ENCODE measurements at regions not wholly inside any gene's neighbourhood (a gene's known extent, or its start where the extent isn't known, plus 50 kb on each side); places are given as distances from the start of the nearest gene placed in this dataset.

DNA sequence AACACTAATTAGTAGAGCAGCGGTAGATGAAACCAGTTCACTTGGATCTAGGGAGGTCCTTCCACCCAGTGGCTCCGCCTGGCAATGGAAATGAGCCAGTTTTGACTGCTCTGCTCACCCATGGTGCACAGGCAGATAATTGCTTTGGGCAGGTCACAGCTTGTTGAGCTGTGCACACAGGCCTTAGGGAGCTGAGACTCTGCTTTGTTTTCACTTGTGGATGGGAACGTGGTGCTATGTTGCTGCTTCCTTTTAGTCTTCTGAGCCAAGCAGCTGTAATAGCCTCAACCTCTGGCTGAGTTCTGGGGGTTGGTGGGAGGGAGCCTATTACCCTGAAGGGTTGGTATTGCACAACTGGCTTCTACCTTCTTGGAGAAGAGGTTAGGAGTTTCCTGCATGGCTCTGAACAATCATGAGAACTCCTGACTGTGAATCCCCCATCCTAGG, 262.3 kb upstream of the MTNR1B start:
- POLR2A ChIA-PET (ENCODE audit: unreplicated experiment): no interaction called here
- no peak overlapping the region for H3K4me2 ChIP-seq (ENCODE audit: low read length)

GRCh38 chr11:92707665-92708064, 261.8 kb upstream of the MTNR1B start:
- H3K4me1 ChIP-seq (ENCODE audit: insufficient read depth, low read length): no peaks in the 10 kb centered on the region
- no peak for ATAC-seq
- TF ChIP-seq EZH2phosphoT487 (IDR thresholded peaks at IDR 0.05; ENCODE audit: borderline replicate concordance, low read length): no peak
- TF ChIP-seq, protein P1, sequence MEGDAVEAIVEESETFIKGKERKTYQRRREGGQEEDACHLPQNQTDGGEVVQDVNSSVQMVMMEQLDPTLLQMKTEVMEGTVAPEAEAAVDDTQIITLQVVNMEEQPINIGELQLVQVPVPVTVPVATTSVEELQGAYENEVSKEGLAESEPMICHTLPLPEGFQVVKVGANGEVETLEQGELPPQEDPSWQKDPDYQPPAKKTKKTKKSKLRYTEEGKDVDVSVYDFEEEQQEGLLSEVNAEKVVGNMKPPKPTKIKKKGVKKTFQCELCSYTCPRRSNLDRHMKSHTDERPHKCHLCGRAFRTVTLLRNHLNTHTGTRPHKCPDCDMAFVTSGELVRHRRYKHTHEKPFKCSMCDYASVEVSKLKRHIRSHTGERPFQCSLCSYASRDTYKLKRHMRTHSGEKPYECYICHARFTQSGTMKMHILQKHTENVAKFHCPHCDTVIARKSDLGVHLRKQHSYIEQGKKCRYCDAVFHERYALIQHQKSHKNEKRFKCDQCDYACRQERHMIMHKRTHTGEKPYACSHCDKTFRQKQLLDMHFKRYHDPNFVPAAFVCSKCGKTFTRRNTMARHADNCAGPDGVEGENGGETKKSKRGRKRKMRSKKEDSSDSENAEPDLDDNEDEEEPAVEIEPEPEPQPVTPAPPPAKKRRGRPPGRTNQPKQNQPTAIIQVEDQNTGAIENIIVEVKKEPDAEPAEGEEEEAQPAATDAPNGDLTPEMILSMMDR (conservative IDR thresholded peaks at IDR 0.05; ENCODE audit: low read depth, low read length): no peak
- TF ChIP-seq EZH2 (IDR thresholded peaks at IDR 0.05; ENCODE audit: low read length, unreplicated experiment): no peak
- H2AFZ ChIP-seq (ENCODE audit: low read length): no peak overlapping the region
- no peak overlapping the region for H3K4me3 ChIP-seq (ENCODE audit: low read length)
- H3K9me2 ChIP-seq (replicated peaks; ENCODE audit: low read length): no peaks in the 10 kb centered on the region
- H3F3A ChIP-seq (ENCODE audit: low read length, unreplicated experiment): no peaks in the 10 kb centered on the region
- no peaks in the 10 kb centered on the region for H4K20me1 ChIP-seq (ENCODE audit: low read length)
- no peaks in the 10 kb centered on the region for H3K36me3 ChIP-seq (ENCODE audit: low read depth, low read length)
- DNase-seq: no peak
- H3K9ac ChIP-seq (ENCODE audit: low read length): no peak overlapping the region
- no peaks in the 10 kb centered on the region for H3K27me3 ChIP-seq (ENCODE audit: low read length)
- CTCF ChIA-PET: no interaction called here
- H3K79me2 ChIP-seq (ENCODE audit: low read length): no peaks in the 10 kb centered on the region
- no peak overlapping the region for H3K27ac ChIP-seq (ENCODE audit: low read length)
- BruUV-seq (replicated peaks): no TSS peak
- intact Hi-C loops (cut with micrococcal nuclease): no loop called here
- H3K4me2 ChIP-seq (ENCODE audit: low read length): no peak overlapping the region
- POLR2A ChIA-PET (ENCODE audit: unreplicated experiment): no interaction called here
- peaks cover 11% of the 10 kb centered on the region; the same call in 1 of the 2 replicates for H3K9me3 ChIP-seq (ENCODE audit: low read length)

More for the DNA sequence above, 262.3 kb upstream of the MTNR1B start:
- Histone ChIP-seq H3K9me2 (replicated peaks; ENCODE audit: low read length) (no peaks in the 10 kb centered on the region), H3K4me3 (ENCODE audit: low read length) (no peak overlapping the region), H3K79me2 (ENCODE audit: low read length) (no peaks in the 10 kb centered on the region), H3F3A (ENCODE audit: low read length, unreplicated experiment) (no peaks in the 10 kb centered on the region), H4K20me1 (ENCODE audit: low read length) (no peaks in the 10 kb centered on the region), H3K9ac (ENCODE audit: low read length) (no peak overlapping the region), H3K27me3 (ENCODE audit: low read length) (no peaks in the 10 kb centered on the region), H3K4me1 (ENCODE audit: insufficient read depth, low read length) (no peaks in the 10 kb centered on the region), H3K27ac (ENCODE audit: low read length) (no peak overlapping the region), H3K36me3 (ENCODE audit: low read depth, low read length) (no peaks in the 10 kb centered on the region), H2AFZ (ENCODE audit: low read length) (no peak overlapping the region), H3K9me3 (ENCODE audit: low read length) (peaks cover 11% of the 10 kb centered on the region; the same call in 1 of the 2 replicates)
- ATAC-seq (no peak), DNase-seq (no peak)
- TF ChIP-seq, protein P1 (conservative IDR thresholded peaks at IDR 0.05; ENCODE audit: low read depth, low read length): no peak
- TF ChIP-seq EZH2phosphoT487 (IDR thresholded peaks at IDR 0.05; ENCODE audit: borderline replicate concordance, low read length) (no peak), EZH2 (IDR thresholded peaks at IDR 0.05; ENCODE audit: low read length, unreplicated experiment) (no peak)
- BruUV-seq (replicated peaks): no TSS peak
- intact Hi-C loops (cut with micrococcal nuclease): no loop called here
- CTCF ChIA-PET: no interaction called here

DNA sequence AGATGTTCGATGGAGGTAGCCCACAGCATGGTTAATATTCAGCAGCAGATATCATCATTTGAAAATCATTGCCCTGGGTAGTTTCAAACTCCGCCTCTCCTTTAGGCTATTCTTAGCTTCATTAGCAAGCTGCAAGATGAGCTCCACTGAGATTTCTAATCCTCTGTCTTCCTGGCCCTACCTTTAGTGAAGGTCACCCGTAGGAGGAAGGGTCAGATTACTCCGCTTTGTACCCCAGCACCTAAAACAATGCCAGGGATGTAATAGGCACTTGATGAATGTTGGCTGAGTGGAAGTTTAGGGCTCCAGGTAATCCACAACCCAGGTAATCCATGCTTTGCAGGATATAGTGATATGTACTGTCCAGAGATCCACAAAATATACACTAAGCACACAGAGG, 260.1 kb upstream of the MTNR1B start:
- POLR2A ChIA-PET (ENCODE audit: unreplicated experiment): no interaction called here

More for the DNA sequence above, 260.1 kb upstream of the MTNR1B start:
- Histone ChIP-seq H3K4me3 (ENCODE audit: low read length) (no peak overlapping the region), H4K20me1 (ENCODE audit: low read length) (no peaks in the 10 kb centered on the region), H3K9me3 (ENCODE audit: low read length) (peaks cover 8% of the 10 kb centered on the region; the same call in 1 of the 2 replicates), H3K36me3 (ENCODE audit: low read depth, low read length) (no peaks in the 10 kb centered on the region), H3K4me1 (ENCODE audit: insufficient read depth, low read length) (no peaks in the 10 kb centered on the region), H3K27ac (ENCODE audit: low read length) (no peak overlapping the region), H3K9ac (ENCODE audit: low read length) (no peak overlapping the region), H3K27me3 (ENCODE audit: low read length) (no peaks in the 10 kb centered on the region), H3K4me2 (ENCODE audit: low read length) (no peak overlapping the region), H3K79me2 (ENCODE audit: low read length) (no peaks in the 10 kb centered on the region), H2AFZ (ENCODE audit: low read length) (no peak overlapping the region), H3K9me2 (replicated peaks; ENCODE audit: low read length) (no peaks in the 10 kb centered on the region), H3F3A (ENCODE audit: low read length, unreplicated experiment) (no peaks in the 10 kb centered on the region)
- ATAC-seq: no peak
- intact Hi-C loops (cut with micrococcal nuclease): no loop called here
- TF ChIP-seq, protein P1 (conservative IDR thresholded peaks at IDR 0.05; ENCODE audit: low read depth, low read length): no peak
- no peak for TF ChIP-seq EZH2 (IDR thresholded peaks at IDR 0.05; ENCODE audit: low read length, unreplicated experiment)
- TF ChIP-seq EZH2phosphoT487 (IDR thresholded peaks at IDR 0.05; ENCODE audit: borderline replicate concordance, low read length): no peak
- CTCF ChIA-PET: no interaction called here
- no peak for DNase-seq
- BruUV-seq (replicated peaks): no TSS peak
